Thyroid gland (tissue), 4 donors: ENCODE measurements at regions not wholly inside any gene's neighbourhood (a gene's known extent, or its start where the extent isn't known, plus 50 kb on each side); places are given as distances from the start of the nearest gene placed in this dataset.

ENCODE experiments used
- DNase-seq, 2 donors: peaks; one replicate each; pipeline ENCODE4 v3.0.0-alpha.2; 2019
- H3K27ac ChIP-seq, 3 donors: fragments of 200-600 bp; sonication (generic); 1 replicate in 2 of 3; 2 replicates in 1 of 3; pipeline ENCODE4 v1.5.1; 2016 to 2019; ENCODE audit warnings: mild to moderate bottlenecking in 1 of 3, moderate library complexity in 1 of 3
- H3K27me3 ChIP-seq: fragments of 200-600 bp; sonication (generic); one replicate; pipeline ENCODE4 v1.5.1; 2019
- H3K36me3 ChIP-seq, 2 donors: fragments of 200-600 bp; sonication (generic); one replicate each; pipeline ENCODE4 v1.5.1; 2016 to 2019
- H3K4me1 ChIP-seq, 2 donors: fragments of 200-600 bp; sonication (generic); one replicate each; pipeline ENCODE4 v1.5.1; 2017 to 2019
- H3K4me3 ChIP-seq, 3 donors: fragments of 200-600 bp; sonication (generic); replicated peaks in 1 of 3; 1 replicate in 2 of 3; 2 replicates in 1 of 3; pipeline ENCODE4 v1.5.1; 2016; ENCODE audit warnings: mild to moderate bottlenecking in 1 of 3
- H3K9me3 ChIP-seq: fragments of 200-600 bp; sonication (generic); one replicate; pipeline ENCODE4 v1.5.1; 2017
- POLR2A ChIP-seq, 2 donors: fragments of 450-650 bp; IDR thresholded peaks; one replicate each; pipeline ENCODE4 v1.6.1; 2017; ENCODE audit warnings: antibody characterized with exemption in 2 of 2, mild to moderate bottlenecking in 2 of 2, moderate library complexity in 1 of 2
- WGBS, 2 donors: methylation state at CpG; one replicate each; pipeline ENCODE4 v1.1.5; 2017; 5-methylcytosine and 5-hydroxymethylcytosine counted together
- intact Hi-C: fragments of 100-400 bp; cut with DNase I; formaldehyde crosslinking; loops from one replicate; pipeline ENCODE4 v1.15.1; 2023
- TF ChIP-seq, protein P1 (sequence below), 6 experiments: fragments of 200-600 bp in 3 of 6; fragments of 450-650 bp in 3 of 6; sonication (generic) in 3 of 6; IDR thresholded peaks; one replicate each; pipeline ENCODE4 v1.5.1; 2016 to 2019; ENCODE audit warnings: antibody characterized with exemption in 6 of 6, mild to moderate bottlenecking in 2 of 6, inconsistent platforms in 1 of 6, moderate library complexity in 1 of 6

DNA sequence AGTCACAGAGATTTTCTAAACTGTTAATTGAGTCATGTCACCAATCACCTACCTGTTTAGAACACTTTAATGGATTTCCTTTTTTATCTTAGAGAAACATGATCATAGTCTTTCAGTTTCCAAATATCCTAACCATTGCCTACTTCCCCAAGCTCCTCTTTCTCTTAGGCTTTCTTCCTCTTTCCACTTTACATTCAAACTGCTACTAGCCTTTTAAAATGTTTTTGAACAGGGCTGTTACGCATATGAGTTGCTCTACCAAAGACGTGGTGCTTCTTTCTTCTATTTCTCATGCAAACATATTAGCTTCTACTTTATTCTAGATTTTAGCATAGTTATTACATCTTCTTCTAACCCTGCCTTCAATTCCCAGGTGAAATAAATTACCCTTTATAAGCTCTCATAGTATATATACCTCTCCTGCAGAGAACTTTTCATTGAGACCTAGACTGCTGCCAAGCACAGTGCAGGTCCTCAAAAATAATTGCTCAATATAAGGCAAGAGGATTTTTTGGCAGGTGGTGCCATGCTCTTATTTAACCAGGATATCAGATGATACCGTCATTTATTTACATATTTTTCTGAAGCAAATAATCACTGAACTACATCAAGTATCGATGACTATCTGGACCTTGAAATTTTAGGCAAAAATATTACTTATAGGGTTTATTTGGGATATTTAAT lies 937.1 kb downstream of the TSN start:
- intact Hi-C loops, result no loop called here
- TF ChIP-seq, protein P1, sequence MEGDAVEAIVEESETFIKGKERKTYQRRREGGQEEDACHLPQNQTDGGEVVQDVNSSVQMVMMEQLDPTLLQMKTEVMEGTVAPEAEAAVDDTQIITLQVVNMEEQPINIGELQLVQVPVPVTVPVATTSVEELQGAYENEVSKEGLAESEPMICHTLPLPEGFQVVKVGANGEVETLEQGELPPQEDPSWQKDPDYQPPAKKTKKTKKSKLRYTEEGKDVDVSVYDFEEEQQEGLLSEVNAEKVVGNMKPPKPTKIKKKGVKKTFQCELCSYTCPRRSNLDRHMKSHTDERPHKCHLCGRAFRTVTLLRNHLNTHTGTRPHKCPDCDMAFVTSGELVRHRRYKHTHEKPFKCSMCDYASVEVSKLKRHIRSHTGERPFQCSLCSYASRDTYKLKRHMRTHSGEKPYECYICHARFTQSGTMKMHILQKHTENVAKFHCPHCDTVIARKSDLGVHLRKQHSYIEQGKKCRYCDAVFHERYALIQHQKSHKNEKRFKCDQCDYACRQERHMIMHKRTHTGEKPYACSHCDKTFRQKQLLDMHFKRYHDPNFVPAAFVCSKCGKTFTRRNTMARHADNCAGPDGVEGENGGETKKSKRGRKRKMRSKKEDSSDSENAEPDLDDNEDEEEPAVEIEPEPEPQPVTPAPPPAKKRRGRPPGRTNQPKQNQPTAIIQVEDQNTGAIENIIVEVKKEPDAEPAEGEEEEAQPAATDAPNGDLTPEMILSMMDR (IDR thresholded peaks at IDR 0.05), result no peak
- no peak for TF ChIP-seq POLR2A (IDR thresholded peaks at IDR 0.05)
- Histone ChIP-seq H3K27ac (no peak overlapping the region), H3K36me3 (no peaks in the 10 kb centered on the region), H3K4me1 (no peaks in the 10 kb centered on the region), H3K4me3 (no peak overlapping the region), H3K9me3 (no peaks in the 10 kb centered on the region), H3K27me3 (no peaks in the 10 kb centered on the region)
- DNase-seq, result no peak
- 83 to 88% methylated on average over 4 of the region's 4 CpGs for WGBS, 2 donors

DNA sequence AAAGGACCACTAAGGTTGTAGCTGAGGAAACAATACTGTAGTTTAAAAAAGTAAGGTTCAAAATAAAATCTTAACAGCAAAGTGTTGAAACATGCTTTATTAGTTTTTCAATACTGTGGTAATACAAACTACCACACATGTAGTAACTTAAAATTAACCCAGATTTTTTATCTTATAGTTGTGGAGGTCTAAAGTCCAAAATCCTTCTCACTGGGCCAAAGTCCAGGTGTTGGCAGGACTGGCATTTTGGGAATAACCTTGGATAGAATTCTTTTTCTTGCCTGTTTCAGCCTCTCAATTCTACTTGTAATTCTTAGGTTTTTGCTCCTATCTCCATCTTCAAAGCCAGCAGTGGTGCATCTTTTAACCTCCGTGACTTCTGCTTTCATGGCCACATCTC lies 942.0 kb downstream of the TSN start:
- no peak for DNase-seq
- Histone ChIP-seq H3K27me3 (no peaks in the 10 kb centered on the region), H3K9me3 (no peaks in the 10 kb centered on the region), H3K27ac (no peak overlapping the region), H3K4me3 (no peak overlapping the region), H3K36me3 (no peaks in the 10 kb centered on the region), H3K4me1 (no peaks in the 10 kb centered on the region)
- no peak for TF ChIP-seq POLR2A (IDR thresholded peaks at IDR 0.05)
- TF ChIP-seq, protein P1 (IDR thresholded peaks at IDR 0.05), result no peak
- intact Hi-C loops, result no loop called here
- 94 to 98% methylated on average over 1 of the region's 1 CpG for WGBS, 2 donors

DNA sequence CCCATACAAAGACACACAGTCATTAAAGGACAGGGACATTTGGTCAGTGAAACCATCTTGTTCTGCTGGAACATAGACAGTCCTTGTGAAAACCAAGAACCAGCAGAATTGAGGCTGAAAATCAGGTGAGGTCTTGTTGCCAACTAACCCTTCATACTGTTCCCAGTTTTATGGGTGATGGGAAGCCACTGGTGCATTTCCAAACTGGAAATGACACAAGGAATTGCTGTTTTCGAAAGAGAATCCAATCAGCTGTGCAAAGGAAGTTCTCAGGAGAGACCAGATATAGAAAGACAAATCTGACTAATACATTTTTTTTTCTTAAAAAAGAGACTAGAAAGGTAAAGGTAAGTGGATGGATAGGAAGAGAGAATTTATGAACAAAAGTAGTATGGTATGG lies 948.2 kb downstream of the TSN start:
- DNase-seq, result no peak
- Histone ChIP-seq H3K27me3 (no peaks in the 10 kb centered on the region), H3K9me3 (no peaks in the 10 kb centered on the region), H3K36me3 (no peaks in the 10 kb centered on the region), H3K4me1 (no peaks in the 10 kb centered on the region), H3K4me3 (no peak overlapping the region), H3K27ac (no peak overlapping the region)
- intact Hi-C loops, result no loop called here
- TF ChIP-seq, protein P1 (IDR thresholded peaks at IDR 0.05), result no peak
- TF ChIP-seq POLR2A (IDR thresholded peaks at IDR 0.05), result no peak
- WGBS, 2 donors, result 79 to 93% methylated on average over 1 of the region's 1 CpG

DNA sequence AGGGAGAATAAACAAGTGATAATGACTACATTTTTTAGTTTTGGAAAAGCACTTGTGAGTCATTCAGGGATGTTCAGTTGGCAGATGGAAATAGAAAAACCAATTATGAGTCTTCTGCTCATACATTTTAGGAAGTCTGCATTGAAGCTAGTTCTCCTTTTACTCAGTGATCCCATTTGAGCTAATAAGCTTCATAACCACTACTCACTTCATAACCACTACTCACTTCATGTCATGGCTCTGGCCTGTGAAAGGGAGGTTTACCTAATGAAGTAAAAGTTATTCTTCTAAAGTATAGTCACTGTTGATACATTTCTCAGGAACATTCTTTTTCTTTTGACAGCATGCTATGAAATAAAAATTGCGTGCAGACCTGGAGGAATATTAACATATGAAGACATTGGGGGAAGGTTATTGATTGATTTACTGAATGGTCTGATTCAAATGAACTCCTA lies 948.7 kb downstream of the TSN start:
- intact Hi-C loops, result no loop called here
- TF ChIP-seq, protein P1 (IDR thresholded peaks at IDR 0.05), result no peak
- no peak for TF ChIP-seq POLR2A (IDR thresholded peaks at IDR 0.05)
- 87 to 94% methylated on average over 1 of the region's 1 CpG for WGBS, 2 donors

DNA sequence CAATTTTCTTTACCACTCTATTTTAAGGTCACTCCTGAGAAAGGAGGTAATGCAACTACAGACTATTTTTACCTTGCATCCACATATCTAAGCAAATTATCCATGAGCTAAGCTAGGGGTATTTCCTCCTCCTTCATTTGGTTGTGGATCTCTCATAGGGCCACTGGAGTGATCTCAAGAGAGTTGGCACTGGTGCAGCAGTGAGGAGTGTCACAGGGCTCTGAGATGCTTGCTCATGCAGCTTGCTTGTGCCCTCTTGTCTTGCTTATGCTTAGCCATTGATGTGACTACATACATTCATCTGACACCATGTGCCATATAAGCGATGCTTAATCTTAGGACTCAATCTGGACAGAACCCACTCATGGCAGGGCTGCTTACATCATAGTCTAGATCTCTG lies 950.3 kb downstream of the TSN start:
- Histone ChIP-seq H3K9me3 (no peaks in the 10 kb centered on the region), H3K27ac (no peak overlapping the region), H3K27me3 (no peaks in the 10 kb centered on the region), H3K4me3 (no peak overlapping the region), H3K4me1 (no peaks in the 10 kb centered on the region), H3K36me3 (no peaks in the 10 kb centered on the region)
- TF ChIP-seq POLR2A (IDR thresholded peaks at IDR 0.05), result no peak
- TF ChIP-seq, protein P1 (IDR thresholded peaks at IDR 0.05), result no peak
- DNase-seq, result no peak
- WGBS, 2 donors, result 74 to 90% methylated on average over 1 of the region's 1 CpG
- intact Hi-C loops, result no loop called here

More for the DNA sequence above, 948.7 kb downstream of the TSN start:
- H3K36me3 ChIP-seq, result no peaks in the 10 kb centered on the region
- no peaks in the 10 kb centered on the region for H3K4me1 ChIP-seq
- H3K4me3 ChIP-seq, result no peak overlapping the region
- DNase-seq, result no peak
- no peaks in the 10 kb centered on the region for H3K27me3 ChIP-seq
- no peak overlapping the region for H3K27ac ChIP-seq
- H3K9me3 ChIP-seq, result no peaks in the 10 kb centered on the region
